CD4-positive, alpha-beta T cell treated with Interleukin-15 for 4 hours (primary cell): ENCODE measurements at regions not wholly inside any gene's neighbourhood (a gene's known extent, or its start where the extent isn't known, plus 50 kb on each side); places are given as distances from the start of the nearest gene placed in this dataset.

Source experiments
- DNase-seq: peaks from one replicate; pipeline ENCODE4 v3.0.0-alpha.2; 2020; ENCODE audit warnings: low spot score

DNA sequence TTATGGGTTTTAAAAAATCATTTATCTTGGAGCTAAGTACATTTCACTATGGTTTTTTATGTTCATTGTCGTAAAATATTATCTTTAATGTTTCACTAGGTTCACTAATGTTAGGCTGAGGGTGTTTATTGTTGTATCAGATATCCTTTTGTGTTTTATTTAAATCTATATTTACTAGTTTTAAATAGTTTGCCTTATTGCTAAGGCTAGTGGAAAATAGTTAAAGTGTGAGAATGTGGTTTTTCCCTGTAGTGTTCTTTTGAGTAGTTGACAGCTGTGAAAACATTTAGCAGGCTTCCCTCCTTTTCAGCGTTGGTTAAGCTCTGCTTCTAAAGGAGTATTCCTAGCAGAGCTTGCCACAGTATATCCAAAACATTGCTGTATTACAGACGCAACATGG is 139.0 kb downstream of the TM9SF2 start:
- no peak for DNase-seq

GRCh38 chr13:99639126-99639525 is 137.9 kb downstream of the TM9SF2 start:
- DNase-seq = no peak

- no peak for DNase-seq
Observed at GRCh38 chr13:99636728-99637353, 135.6 kb downstream of the TM9SF2 start.

DNA sequence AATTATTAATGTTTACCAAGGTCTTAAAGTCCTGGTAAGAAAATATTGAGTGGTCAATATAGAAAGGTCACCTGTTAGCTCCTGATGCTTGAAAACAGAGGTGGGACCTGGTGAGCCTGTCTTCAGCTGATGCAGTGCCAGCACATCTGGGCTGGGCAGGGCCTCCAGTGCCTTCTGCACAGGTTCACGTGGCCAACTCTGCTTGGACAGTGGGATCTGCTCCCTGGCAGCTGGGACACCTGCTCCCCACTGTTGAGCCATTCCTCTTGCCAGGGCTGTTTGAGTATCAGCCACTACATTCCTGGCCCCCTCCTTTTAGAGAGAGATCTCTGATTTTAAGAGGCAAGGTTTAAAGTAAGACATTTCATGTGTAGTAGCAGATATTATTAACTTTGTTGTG is 135.0 kb downstream of the TM9SF2 start:
- DNase-seq = no peak

GRCh38 chr13:99634672-99635071 is 133.4 kb downstream of the TM9SF2 start:
- DNase-seq = no peak

- DNase-seq = no peak
Observed at GRCh38 chr13:99630269-99630898, 129.1 kb downstream of the TM9SF2 start.

DNA sequence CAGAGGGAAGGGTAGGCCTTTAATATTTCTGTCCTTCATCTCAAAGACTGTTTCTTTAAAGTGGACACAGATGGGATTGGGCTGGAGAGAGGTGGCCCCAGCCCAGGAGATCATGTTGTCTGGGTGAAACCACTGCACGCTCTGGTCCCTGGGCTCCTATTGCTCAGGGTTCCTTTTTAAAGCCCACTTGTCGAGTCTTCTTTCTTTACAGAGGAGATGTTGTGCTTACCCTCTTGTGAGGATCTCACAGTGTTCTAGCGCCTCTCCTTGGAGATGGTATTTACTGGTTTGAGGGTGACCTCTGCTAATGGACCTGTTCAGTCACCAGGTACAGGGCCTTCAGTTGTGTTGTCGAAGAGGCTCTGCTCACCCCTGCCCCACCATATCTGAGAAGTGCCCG is 128.4 kb downstream of the TM9SF2 start:
- DNase-seq = no peak

- DNase-seq = no peak
Observed at GRCh38 chr13:99628442-99628841, 127.2 kb downstream of the TM9SF2 start.

DNA sequence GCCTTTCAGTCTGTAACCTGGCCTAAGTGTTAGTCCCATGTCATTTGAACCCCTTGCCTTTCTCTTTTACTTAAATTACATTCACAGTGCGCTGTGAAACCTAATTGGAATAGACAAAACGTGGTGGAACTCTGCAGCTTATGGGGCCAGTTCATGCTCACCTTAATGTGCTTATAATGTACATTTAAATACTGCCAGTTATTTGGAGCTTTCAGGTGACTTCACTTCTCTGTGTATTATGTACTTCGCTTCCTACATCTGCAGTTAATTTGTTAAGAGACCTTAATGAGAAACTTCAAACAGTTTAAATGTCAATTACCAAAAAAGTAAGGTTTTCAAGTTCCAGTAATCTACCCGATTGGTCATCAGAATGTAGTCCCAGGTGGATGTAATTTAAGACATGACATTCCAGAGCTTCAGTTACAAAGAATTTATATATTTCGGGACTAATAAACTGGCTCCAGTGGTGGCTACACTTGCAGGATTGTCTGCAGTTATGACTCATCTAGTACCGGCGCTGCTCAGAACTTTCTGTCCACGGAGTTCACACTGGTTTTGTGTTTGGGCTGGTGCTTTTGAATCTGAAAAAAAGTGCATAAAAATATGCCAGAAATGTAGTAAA is 125.3 kb downstream of the TM9SF2 start:
- DNase-seq = no peak

- DNase-seq = no peak
Observed at GRCh38 chr13:99624936-99625540, 123.8 kb downstream of the TM9SF2 start.

DNA sequence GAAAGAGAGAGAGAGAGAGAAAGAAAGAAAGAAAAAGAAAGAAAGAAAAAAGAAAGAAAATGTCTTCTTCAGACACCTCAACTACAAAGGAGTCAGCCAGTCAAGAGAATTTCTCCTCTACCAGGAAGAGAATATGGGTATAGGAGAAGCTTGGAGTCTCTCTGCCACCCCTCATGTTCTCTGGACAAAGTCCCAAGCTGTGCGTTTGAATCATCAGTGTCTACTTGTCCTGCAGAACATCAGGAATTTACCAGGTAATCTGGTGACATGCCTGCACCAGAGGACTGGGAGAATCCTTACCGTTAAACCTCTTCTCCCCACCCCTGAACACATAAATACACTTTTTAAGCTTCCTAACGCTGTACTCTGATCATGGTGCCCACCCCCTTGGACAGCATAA is 119.5 kb downstream of the TM9SF2 start:
- no peak for DNase-seq

- DNase-seq = no peak
Observed at GRCh38 chr13:99619207-99619606, 117.9 kb downstream of the TM9SF2 start.

DNA sequence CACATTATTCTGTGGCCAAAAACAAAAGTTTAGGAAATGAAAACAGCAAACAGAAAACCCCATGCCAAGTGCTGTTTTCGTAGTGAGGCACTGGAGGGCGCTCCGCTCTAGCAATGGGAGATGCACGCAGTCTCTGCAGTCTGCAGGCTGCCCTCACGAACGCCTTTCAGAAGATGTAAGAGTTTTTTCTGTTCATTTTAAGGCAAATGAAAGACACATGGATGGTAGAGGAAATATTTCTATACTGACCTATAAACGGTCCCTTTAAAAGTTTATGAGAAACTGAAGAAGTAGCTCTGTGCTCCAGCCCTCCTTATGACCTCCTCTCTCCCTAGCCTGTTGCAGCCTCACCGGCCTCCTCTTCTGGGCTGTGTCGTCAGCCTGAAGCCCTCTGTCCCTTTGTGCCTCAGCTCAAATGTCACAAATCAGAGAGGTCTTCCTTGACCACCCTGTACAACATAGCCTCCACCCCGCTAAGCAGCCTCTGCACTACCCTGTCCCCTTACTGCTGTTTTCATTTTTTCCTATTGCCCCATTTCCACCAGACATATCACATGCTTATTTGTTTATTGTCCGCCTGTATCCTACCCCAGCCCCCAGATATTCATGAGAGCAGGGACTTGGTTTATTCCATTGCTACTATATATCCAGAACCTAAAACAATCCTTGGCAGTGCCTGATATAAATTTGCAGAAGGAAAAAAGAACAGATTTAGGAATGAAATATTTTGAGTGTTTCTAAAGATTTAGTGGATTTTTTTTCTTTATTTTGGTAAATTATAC is 116.4 kb downstream of the TM9SF2 start:
- DNase-seq = no peak

GRCh38 chr13:99614465-99614885 is 113.2 kb downstream of the TM9SF2 start:
- peak; percentile 28 for DNase-seq
